CD8-positive, alpha-beta memory T cell (primary cell): ENCODE measurements at regions not wholly inside any gene's neighbourhood (a gene's known extent, or its start where the extent isn't known, plus 50 kb on each side); places are given as distances from the start of the nearest gene placed in this dataset.
A peak's percentile ranks its signal among the peaks of the same experiment; 100 is the strongest.

Experiments
- CTCF ChIA-PET: fragments of 350-600 bp; sonication (Branson Sonifier 250); formaldehyde crosslinking; loops from one replicate; lab custom pipeline; 2021; ENCODE audit warnings: antibody characterized with exemption; lab: Charles Lee
- POLR2A ChIA-PET: fragments of 350-600 bp; sonication (Branson Sonifier 250); formaldehyde crosslinking; loops from one replicate; lab custom pipeline; 2021; ENCODE audit warnings: antibody characterized with exemption; lab: Charles Lee
- DNase-seq, 5 donors: peaks; one replicate each; pipeline versions ENCODE4 v3.0.0 to v3.0.0-alpha.2; 2020 to 2022; ENCODE audit warnings: mixed read lengths in 1 of 5
- H3K27ac ChIP-seq: one replicate; pipeline ENCODE4 v1.7.0; 2013; ENCODE audit warnings: low read depth, mild to moderate bottlenecking, low read length, moderate library complexity
- H3K27me3 ChIP-seq: 2 replicates; pipeline ENCODE4 v1.7.0; 2013; ENCODE audit warnings: low read length, mild to moderate bottlenecking; ENCODE audit not compliant: insufficient read depth, poor library complexity, severe bottlenecking
- H3K36me3 ChIP-seq: 2 replicates; pipeline ENCODE4 v1.7.0; 2013; ENCODE audit warnings: mild to moderate bottlenecking, low read length, moderate library complexity; ENCODE audit not compliant: insufficient read depth
- H3K4me1 ChIP-seq: 2 replicates; pipeline ENCODE4 v1.7.0; 2013; ENCODE audit warnings: mild to moderate bottlenecking, low read length, moderate library complexity; ENCODE audit not compliant: insufficient read depth
- H3K4me3 ChIP-seq: 2 replicates; pipeline ENCODE4 v1.7.0; 2013; ENCODE audit warnings: mild to moderate bottlenecking, low read length
- H3K9me3 ChIP-seq: 2 replicates; pipeline ENCODE4 v1.7.0; 2013; ENCODE audit warnings: mild to moderate bottlenecking, low read length
- H3K27ac Mint-ChIP-seq, 8 donors: one replicate each; pipeline ENCODE4 v1.8.0; 2020 to 2021; ENCODE audit warnings: mixed read lengths in 8 of 8, mild to moderate bottlenecking in 6 of 8, inconsistent platforms in 3 of 8, moderate library complexity in 3 of 8
- H3K27me3 Mint-ChIP-seq, 2 donors: one replicate each; pipeline ENCODE4 v1.8.0; 2020 to 2021; ENCODE audit warnings: mixed read lengths in 2 of 2, mild to moderate bottlenecking in 1 of 2, moderate library complexity in 1 of 2
- H3K36me3 Mint-ChIP-seq, 3 donors: one replicate each; pipeline ENCODE4 v1.8.0; 2020 to 2021; ENCODE audit warnings: mixed read lengths in 3 of 3, inconsistent platforms in 1 of 3, mild to moderate bottlenecking in 1 of 3
- H3K4me1 Mint-ChIP-seq, 3 donors: one replicate each; pipeline ENCODE4 v1.8.0; 2020 to 2021; ENCODE audit warnings: mixed read lengths in 3 of 3, inconsistent platforms in 1 of 3, mild to moderate bottlenecking in 1 of 3
- H3K4me3 Mint-ChIP-seq, 7 donors: one replicate each; pipeline ENCODE4 v1.8.0; 2020 to 2021; ENCODE audit warnings: mixed read lengths in 7 of 7, mild to moderate bottlenecking in 6 of 7, moderate library complexity in 4 of 7, inconsistent platforms in 2 of 7
- H3K9me3 Mint-ChIP-seq, 5 donors: one replicate each; pipeline ENCODE4 v1.8.0; 2020 to 2022; ENCODE audit warnings: mixed read lengths in 5 of 5, mild to moderate bottlenecking in 3 of 5, moderate library complexity in 2 of 5, inconsistent platforms in 1 of 5

DNA sequence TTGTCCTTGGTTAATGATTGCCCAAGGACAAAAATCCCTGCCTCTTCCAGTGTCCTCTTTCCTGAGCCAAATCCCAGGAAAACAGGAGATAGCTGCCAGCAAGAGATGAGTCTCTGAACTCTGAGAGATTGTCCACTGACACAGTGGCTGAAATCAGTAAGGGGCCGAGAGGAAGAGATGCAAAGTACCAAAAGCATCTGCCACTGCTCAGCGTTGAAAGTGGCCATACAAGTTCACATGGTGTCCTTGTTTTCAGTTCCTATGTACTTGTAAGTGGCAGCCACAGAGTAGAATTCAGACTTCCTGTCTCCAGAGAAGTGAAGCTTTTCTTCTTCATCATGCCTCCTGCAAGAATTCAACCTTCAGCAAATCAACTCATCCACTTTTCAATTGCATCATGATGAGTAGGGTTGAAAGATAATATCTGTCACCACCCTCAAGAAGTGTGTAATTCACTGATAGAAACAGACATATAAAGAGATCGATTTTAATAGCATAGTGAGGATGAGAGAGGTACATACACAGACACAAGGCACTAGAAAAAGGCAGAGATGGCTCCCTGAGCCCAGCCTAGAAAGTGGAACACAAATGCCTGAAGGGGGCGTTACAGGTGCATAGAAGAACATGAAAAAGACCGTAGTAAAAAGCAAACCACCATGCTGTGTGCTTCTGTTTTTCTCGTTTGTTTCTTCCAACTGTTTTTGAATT lies 185.8 kb downstream of the MRPL39 start:
- Mint-ChIP-seq H3K27me3 (peaks cover 0 to 34% of the 10 kb centered on the region in 2 donors), H3K9me3 (no peaks in the 10 kb centered on the region), H3K27ac (peak overlapping the region in 7 of 8 donors; percentile 3 to 91 (median 75)), H3K4me1 (peaks cover 12 to 38% (median 14%) of the 10 kb centered on the region in 3 donors), H3K4me3 (peak overlapping the region in 6 of 7 donors; percentile 17 to 76 (median 60)), H3K36me3 (peaks cover 0 to 1% (median 0%) of the 10 kb centered on the region in 3 donors)
- DNase-seq: peak; percentile 23 to 64 (median 40)
- Histone ChIP-seq H3K27ac (no peak overlapping the region), H3K4me3 (no peak overlapping the region), H3K9me3 (no peaks in the 10 kb centered on the region), H3K27me3 (no peaks in the 10 kb centered on the region), H3K36me3 (no peaks in the 10 kb centered on the region), H3K4me1 (peaks cover 6% of the 10 kb centered on the region)
- ChIA-PET POLR2A (no interaction called here), CTCF (interaction anchor here (0.9 to 1.8 kb wide), 3 partner anchors 9 to 190 kb away, joined by 3 to 5 read pairs (median 4); no protein-coding TSS in a partner anchor)

DNA sequence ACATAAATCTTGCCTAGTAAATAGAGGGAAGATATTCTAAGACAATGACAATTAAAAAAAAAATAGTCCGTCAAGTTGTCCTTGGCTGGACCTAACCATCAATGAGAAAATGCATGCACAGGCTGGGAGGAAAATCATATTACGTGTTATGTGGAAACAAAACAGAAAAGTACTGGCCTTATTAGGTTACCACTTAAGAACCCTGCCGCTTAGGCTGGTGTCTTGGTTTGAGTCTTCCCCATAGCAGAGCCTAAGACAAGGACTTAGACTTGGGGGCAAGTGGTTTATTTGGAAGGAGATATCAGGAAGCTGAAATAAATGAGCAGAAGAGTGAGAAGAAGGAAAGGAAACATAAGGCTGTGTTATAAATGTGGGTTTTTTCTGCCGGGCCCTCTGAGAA lies 186.4 kb downstream of the MRPL39 start:
- H3K36me3 ChIP-seq: no peaks in the 10 kb centered on the region
- POLR2A ChIA-PET: no interaction called here
- no peak for DNase-seq
- no peaks in the 10 kb centered on the region for H3K9me3 ChIP-seq
- Mint-ChIP-seq H3K27me3 (peaks cover 0 to 31% of the 10 kb centered on the region in 2 donors), H3K36me3 (peaks cover 0 to 1% (median 0%) of the 10 kb centered on the region in 3 donors), H3K4me3 (peak overlapping the region in 1 of 7 donors; percentile 14), H3K4me1 (peaks cover 12 to 38% (median 14%) of the 10 kb centered on the region in 3 donors), H3K9me3 (no peaks in the 10 kb centered on the region), H3K27ac (peak overlapping the region in 2 of 8 donors; percentile 87 to 89)
- CTCF ChIA-PET: interaction anchor here (0.9 to 1.2 kb wide), 2 partner anchors 144 to 191 kb away, joined by 4 to 5 read pairs; no protein-coding TSS in a partner anchor
- no peak overlapping the region for H3K27ac ChIP-seq
- H3K27me3 ChIP-seq: no peaks in the 10 kb centered on the region
- no peak overlapping the region for H3K4me3 ChIP-seq
- H3K4me1 ChIP-seq: peaks cover 6% of the 10 kb centered on the region

DNA sequence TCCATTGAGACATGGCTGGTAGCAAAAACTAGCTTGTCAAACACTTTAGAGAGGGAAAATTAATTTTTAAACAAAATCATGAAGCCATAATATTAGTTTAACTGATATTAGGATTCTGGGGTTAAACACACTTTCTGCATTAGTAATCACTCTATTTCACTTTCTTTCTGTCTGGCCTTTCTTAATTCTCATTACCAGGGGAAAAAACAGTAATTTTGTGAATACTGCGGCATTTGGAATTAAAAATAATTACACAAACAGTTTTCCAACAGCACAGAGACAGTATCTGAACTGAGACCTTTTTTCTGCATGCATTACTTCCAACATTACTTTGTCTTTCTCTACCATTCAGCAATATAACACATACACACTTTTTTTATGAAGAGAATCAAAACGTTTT lies 190.6 kb downstream of the MRPL39 start:
- ChIA-PET POLR2A (no interaction called here), CTCF (no interaction called here)
- Histone ChIP-seq H3K4me1 (peaks cover 6% of the 10 kb centered on the region), H3K27me3 (no peaks in the 10 kb centered on the region), H3K36me3 (no peaks in the 10 kb centered on the region), H3K9me3 (no peaks in the 10 kb centered on the region), H3K27ac (no peak overlapping the region), H3K4me3 (no peak overlapping the region)
- Mint-ChIP-seq H3K27ac (no peak overlapping the region), H3K4me1 (peaks cover 9 to 21% (median 10%) of the 10 kb centered on the region in 3 donors), H3K27me3 (peaks cover 0 to 7% of the 10 kb centered on the region in 2 donors), H3K9me3 (peaks cover 1 to 9% (median 5%) of the 10 kb centered on the region in 5 donors), H3K36me3 (peaks cover 0 to 1% (median 0%) of the 10 kb centered on the region in 3 donors), H3K4me3 (no peak overlapping the region)
- no peak for DNase-seq

DNA sequence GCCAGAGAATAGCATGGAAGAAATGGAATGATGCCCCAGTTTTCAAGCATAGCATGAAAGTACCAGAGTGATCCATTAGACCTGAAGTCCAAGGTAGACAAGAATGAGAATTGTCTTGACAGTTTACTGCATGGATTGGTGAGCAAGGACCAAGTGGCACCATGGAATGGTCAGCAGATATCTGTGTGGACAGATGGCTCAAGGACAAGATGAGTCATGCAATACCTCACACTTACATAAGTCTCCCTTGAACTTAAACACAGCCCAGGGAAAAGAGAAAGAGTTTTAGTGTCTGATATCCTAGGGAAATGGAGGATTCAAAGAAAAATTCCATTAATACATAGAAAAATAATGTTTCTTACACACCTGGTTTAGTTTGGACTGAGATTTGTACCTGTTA lies 195.2 kb downstream of the MRPL39 start:
- peaks cover 0 to under 1% (median 0%) of the 10 kb centered on the region in 3 donors for H3K36me3 Mint-ChIP-seq

GRCh38 chr21:25409978-25410377 lies 197.3 kb downstream of the MRPL39 start:
- Mint-ChIP-seq H3K27me3 (no peaks in the 10 kb centered on the region), H3K9me3 (peaks cover 1 to 9% (median 5%) of the 10 kb centered on the region in 5 donors), H3K36me3 (no peaks in the 10 kb centered on the region), H3K4me3 (no peak overlapping the region), H3K4me1 (peaks cover 0 to 6% (median 0%) of the 10 kb centered on the region in 3 donors), H3K27ac (no peak overlapping the region)
- H3K9me3 ChIP-seq: no peaks in the 10 kb centered on the region
- H3K27me3 ChIP-seq: no peaks in the 10 kb centered on the region
- H3K27ac ChIP-seq: no peak overlapping the region
- no peaks in the 10 kb centered on the region for H3K36me3 ChIP-seq
- DNase-seq: no peak
- CTCF ChIA-PET: no interaction called here
- H3K4me1 ChIP-seq: no peaks in the 10 kb centered on the region
- POLR2A ChIA-PET: no interaction called here
- no peak overlapping the region for H3K4me3 ChIP-seq

More for the DNA sequence above, 195.2 kb downstream of the MRPL39 start:
- Histone ChIP-seq H3K4me3 (no peak overlapping the region), H3K27me3 (no peaks in the 10 kb centered on the region), H3K27ac (no peak overlapping the region), H3K36me3 (no peaks in the 10 kb centered on the region), H3K4me1 (no peaks in the 10 kb centered on the region), H3K9me3 (no peaks in the 10 kb centered on the region)
- no peak for DNase-seq
- peaks cover 0 to 6% (median 0%) of the 10 kb centered on the region in 3 donors for H3K4me1 Mint-ChIP-seq
- ChIA-PET CTCF (no interaction called here), POLR2A (no interaction called here)
- peaks cover 0 to 1% of the 10 kb centered on the region in 2 donors for H3K27me3 Mint-ChIP-seq
- H3K4me3 Mint-ChIP-seq: no peak overlapping the region
- peaks cover 1 to 9% (median 5%) of the 10 kb centered on the region in 5 donors for H3K9me3 Mint-ChIP-seq
- H3K27ac Mint-ChIP-seq: no peak overlapping the region

- Mint-ChIP-seq H3K27me3 (no peaks in the 10 kb centered on the region), H3K4me3 (no peak overlapping the region), H3K4me1 (peaks cover 0 to 6% (median 0%) of the 10 kb centered on the region in 3 donors), H3K9me3 (no peaks in the 10 kb centered on the region), H3K36me3 (no peaks in the 10 kb centered on the region), H3K27ac (no peak overlapping the region)
- no peaks in the 10 kb centered on the region for H3K36me3 ChIP-seq
- no peaks in the 10 kb centered on the region for H3K27me3 ChIP-seq
- no peak for DNase-seq
- H3K4me1 ChIP-seq: no peaks in the 10 kb centered on the region
- ChIA-PET CTCF (no interaction called here), POLR2A (no interaction called here)
- no peaks in the 10 kb centered on the region for H3K9me3 ChIP-seq
- no peak overlapping the region for H3K4me3 ChIP-seq
- H3K27ac ChIP-seq: no peak overlapping the region
Observed at GRCh38 chr21:25408666-25409065, 198.6 kb downstream of the MRPL39 start.

- no peaks in the 10 kb centered on the region for H3K27me3 ChIP-seq
- peaks cover 0 to 12% (median 0%) of the 10 kb centered on the region in 3 donors for H3K4me1 Mint-ChIP-seq
- no peak overlapping the region for H3K27ac Mint-ChIP-seq
- no peak overlapping the region for H3K27ac ChIP-seq
- H3K36me3 Mint-ChIP-seq: no peaks in the 10 kb centered on the region
- CTCF ChIA-PET: interaction anchor here (2.2 kb wide), 1 partner anchor 21 kb away, joined by 5 read pairs; no protein-coding TSS in a partner anchor
- no peak overlapping the region for H3K4me3 ChIP-seq
- no peaks in the 10 kb centered on the region for H3K36me3 ChIP-seq
- H3K27me3 Mint-ChIP-seq: no peaks in the 10 kb centered on the region
- POLR2A ChIA-PET: no interaction called here
- no peaks in the 10 kb centered on the region for H3K4me1 ChIP-seq
- DNase-seq: no peak
- H3K9me3 ChIP-seq: no peaks in the 10 kb centered on the region
- H3K4me3 Mint-ChIP-seq: no peak overlapping the region
- H3K9me3 Mint-ChIP-seq: no peaks in the 10 kb centered on the region
Observed at GRCh38 chr21:25406887-25407579, 200.2 kb downstream of the MRPL39 start.

- no peaks in the 10 kb centered on the region for H3K27me3 ChIP-seq
- H3K9me3 ChIP-seq: no peaks in the 10 kb centered on the region
- Mint-ChIP-seq H3K9me3 (no peaks in the 10 kb centered on the region), H3K27ac (no peak overlapping the region), H3K4me3 (no peak overlapping the region), H3K36me3 (no peaks in the 10 kb centered on the region), H3K4me1 (peaks cover 0 to 12% (median 0%) of the 10 kb centered on the region in 3 donors), H3K27me3 (no peaks in the 10 kb centered on the region)
- H3K27ac ChIP-seq: no peak overlapping the region
- no peaks in the 10 kb centered on the region for H3K36me3 ChIP-seq
- no peak overlapping the region for H3K4me3 ChIP-seq
- POLR2A ChIA-PET: no interaction called here
- no peaks in the 10 kb centered on the region for H3K4me1 ChIP-seq
- DNase-seq: no peak
- CTCF ChIA-PET: interaction anchor here (2.2 kb wide), 1 partner anchor 20 kb away, joined by 5 read pairs; no protein-coding TSS in a partner anchor
Observed at GRCh38 chr21:25405984-25406383, 201.3 kb downstream of the MRPL39 start.
